Mucosa of descending colon (tissue), 3 donors: ENCODE measurements at regions not wholly inside any gene's neighbourhood (a gene's known extent, or its start where the extent isn't known, plus 50 kb on each side); places are given as distances from the start of the nearest gene placed in this dataset.

ENCODE experiments used
- ATAC-seq: fragments of 200-7000 bp; cut with Tn5 transposase; one replicate; pipeline ENCODE4 v1.9.1; 2020; ENCODE audit warnings: mild to moderate bottlenecking, moderate library complexity
- DNase-seq, 3 donors: peaks; one replicate each; pipeline ENCODE4 v3.0.0-alpha.2; 2020
- H3K36me3 ChIP-seq: fragments of 200-600 bp; one replicate; pipeline ENCODE4 v1.8.0; 2021; ENCODE audit warnings: low read depth, mild to moderate bottlenecking
- H3K4me1 ChIP-seq: fragments of 200-600 bp; one replicate; pipeline ENCODE4 v1.8.0; 2021; ENCODE audit warnings: low read depth, mild to moderate bottlenecking
- H3K4me3 ChIP-seq: fragments of 200-600 bp; one replicate; pipeline ENCODE4 v1.8.0; 2021; ENCODE audit warnings: mild to moderate bottlenecking
- H3K9me3 ChIP-seq: fragments of 200-600 bp; one replicate; pipeline ENCODE4 v1.8.0; 2021; ENCODE audit warnings: mild to moderate bottlenecking
- intact Hi-C, 2 donors: fragments of 100-400 bp; cut with DNase I in 1 of 2; cut with micrococcal nuclease in 1 of 2; formaldehyde crosslinking; loops; one replicate each; pipeline versions ENCODE4 v1.11.0 to v1.11.1; 2022; cut with DNase I, micrococcal nuclease
- TF ChIP-seq, protein P1 (sequence below): fragments of 200-600 bp; IDR thresholded peaks from one replicate; pipeline ENCODE4 v1.8.0; 2022; ENCODE audit warnings: antibody characterized with exemption, mild to moderate bottlenecking
- donor health status: DM: no; HTN: no; CAD: no; lungs with moderate emphysema.
- donor health status: DM: no; HTN: no; CAD: no.
- donor health status: DM: no; HTN: yes; CAD: no.

DNA sequence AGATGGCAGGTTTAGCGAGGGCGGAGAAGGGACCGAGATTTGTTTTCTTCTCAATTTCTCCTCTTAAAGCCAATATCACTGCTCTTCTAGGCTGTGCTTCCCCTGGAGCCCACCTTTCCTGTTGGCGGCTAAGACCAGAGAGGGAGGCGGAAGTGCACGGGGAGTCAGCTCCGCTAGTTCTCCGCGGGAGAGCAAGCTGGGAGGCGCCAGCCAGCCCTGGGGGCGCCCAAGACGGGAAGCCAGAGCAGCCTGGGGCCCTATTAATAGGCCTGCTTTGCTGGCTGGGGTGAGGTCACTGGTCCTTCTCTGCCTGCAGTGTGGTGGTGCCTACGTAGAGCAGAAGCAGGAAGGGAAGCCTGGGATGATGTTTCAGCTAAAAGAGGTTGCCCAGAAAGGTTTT lies 61.6 kb downstream of the LSM5 start:
- DNase-seq (no peak), ATAC-seq (no peak)
- Histone ChIP-seq H3K36me3 (no peaks in the 10 kb centered on the region), H3K4me1 (no peaks in the 10 kb centered on the region), H3K4me3 (no peak overlapping the region), H3K9me3 (no peaks in the 10 kb centered on the region)
- TF ChIP-seq, protein P1, sequence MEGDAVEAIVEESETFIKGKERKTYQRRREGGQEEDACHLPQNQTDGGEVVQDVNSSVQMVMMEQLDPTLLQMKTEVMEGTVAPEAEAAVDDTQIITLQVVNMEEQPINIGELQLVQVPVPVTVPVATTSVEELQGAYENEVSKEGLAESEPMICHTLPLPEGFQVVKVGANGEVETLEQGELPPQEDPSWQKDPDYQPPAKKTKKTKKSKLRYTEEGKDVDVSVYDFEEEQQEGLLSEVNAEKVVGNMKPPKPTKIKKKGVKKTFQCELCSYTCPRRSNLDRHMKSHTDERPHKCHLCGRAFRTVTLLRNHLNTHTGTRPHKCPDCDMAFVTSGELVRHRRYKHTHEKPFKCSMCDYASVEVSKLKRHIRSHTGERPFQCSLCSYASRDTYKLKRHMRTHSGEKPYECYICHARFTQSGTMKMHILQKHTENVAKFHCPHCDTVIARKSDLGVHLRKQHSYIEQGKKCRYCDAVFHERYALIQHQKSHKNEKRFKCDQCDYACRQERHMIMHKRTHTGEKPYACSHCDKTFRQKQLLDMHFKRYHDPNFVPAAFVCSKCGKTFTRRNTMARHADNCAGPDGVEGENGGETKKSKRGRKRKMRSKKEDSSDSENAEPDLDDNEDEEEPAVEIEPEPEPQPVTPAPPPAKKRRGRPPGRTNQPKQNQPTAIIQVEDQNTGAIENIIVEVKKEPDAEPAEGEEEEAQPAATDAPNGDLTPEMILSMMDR, result no peak
- intact Hi-C loops, result no loop called here

DNA sequence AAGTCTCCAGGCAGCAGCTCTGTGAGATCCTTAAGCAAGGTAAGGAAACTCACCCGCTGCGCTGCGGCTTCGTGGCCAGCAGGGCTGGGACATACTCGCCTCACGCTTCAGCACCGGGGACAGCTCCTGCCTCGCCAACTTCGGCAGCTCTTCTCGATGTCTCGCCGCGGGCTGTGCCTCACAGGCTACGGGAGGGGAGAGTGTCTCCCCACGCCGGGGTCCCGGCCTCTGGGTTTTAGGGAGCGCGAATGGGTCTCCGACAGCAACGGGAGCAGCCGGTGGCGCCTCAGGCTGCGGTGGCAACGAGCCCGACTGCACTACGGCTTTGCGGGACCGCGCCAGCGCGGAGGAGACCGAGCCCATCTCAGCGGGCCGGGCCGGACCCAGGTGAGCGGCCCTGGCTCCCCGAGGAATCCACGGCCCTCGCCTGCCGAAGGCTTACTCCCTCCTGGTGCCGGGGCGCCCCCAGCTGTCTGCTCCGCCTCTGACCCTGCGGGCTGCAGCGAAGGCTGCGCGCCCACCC lies 62.4 kb downstream of the LSM5 start:
- TF ChIP-seq, protein P1, result no peak
- Histone ChIP-seq H3K4me3 (no peak overlapping the region), H3K4me1 (no peaks in the 10 kb centered on the region), H3K36me3 (no peaks in the 10 kb centered on the region), H3K9me3 (no peaks in the 10 kb centered on the region)
- peak; percentile 64 for ATAC-seq
- intact Hi-C loops, result no loop called here
- peak; percentile 54 to 82 (median 75) for DNase-seq

DNA sequence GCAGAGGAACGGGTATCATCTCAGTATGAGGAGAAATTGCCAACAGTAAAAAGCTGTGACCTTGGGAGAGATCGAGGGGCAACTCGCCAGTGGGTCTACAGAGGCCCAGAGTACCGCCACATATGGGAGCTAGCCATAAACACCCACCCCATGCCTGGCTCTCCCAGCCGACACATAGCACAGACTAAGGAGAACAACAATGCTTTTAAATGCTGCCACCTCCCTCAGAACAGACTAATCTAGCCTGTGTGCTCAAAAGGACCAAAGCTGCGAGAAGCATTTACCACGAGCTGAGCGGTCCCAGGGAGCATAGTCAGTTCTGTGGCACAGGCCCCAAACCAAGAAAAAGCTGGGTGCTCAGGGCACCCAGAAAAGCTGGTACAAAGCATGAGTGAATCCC lies 73.3 kb downstream of the LSM5 start:
- ATAC-seq (no peak), DNase-seq (no peak)
- intact Hi-C loops, result no loop called here
- Histone ChIP-seq H3K4me3 (no peak overlapping the region), H3K36me3 (no peaks in the 10 kb centered on the region), H3K9me3 (no peaks in the 10 kb centered on the region), H3K4me1 (no peaks in the 10 kb centered on the region)
- TF ChIP-seq, protein P1, result no peak

DNA sequence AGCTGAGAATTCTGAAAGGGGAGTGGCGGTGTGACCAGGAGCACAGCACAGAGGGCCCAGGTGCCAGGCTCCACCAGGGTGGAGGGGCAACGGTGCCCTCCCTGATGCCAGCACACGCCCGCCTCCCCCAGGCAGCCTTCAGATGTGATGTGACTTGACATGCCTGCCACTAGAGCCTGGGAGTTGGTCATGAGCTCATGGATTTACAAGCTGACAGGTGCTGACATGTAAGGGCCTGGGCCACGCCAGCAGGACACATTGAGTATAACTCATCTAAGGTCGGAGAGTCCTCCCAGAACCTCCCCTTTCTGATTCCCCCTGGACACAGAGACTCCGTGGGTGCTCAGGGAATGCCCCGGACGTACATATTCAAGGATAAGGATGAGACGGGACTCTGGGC lies 74.2 kb downstream of the LSM5 start:
- no peaks in the 10 kb centered on the region for H3K9me3 ChIP-seq
- TF ChIP-seq, protein P1, result no peak
- intact Hi-C loops, result no loop called here
- H3K36me3 ChIP-seq, result no peaks in the 10 kb centered on the region
- no peaks in the 10 kb centered on the region for H3K4me1 ChIP-seq
- ATAC-seq (no peak), DNase-seq (no peak)
- H3K4me3 ChIP-seq, result no peak overlapping the region

DNA sequence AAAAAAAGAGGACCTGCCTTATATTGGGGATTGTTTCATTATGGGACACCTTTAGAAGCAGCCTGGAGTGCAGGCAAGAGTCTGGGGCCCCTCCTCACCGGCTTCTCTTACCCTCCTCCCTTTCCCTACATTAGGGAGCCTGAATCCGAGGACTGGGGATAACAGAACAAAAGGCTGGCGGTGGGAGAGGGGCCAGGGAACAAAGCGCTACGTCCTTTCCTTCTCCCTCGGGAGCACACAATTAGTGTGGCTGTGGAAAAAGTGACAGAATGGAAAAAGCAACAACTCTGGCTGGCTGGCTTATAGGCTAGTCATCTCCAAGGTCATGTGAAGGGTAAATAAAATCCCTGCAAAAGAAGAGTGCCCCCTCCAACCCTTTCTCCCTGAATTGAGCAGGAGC lies 74.7 kb downstream of the LSM5 start:
- Histone ChIP-seq H3K36me3 (no peaks in the 10 kb centered on the region), H3K9me3 (no peaks in the 10 kb centered on the region), H3K4me1 (no peaks in the 10 kb centered on the region), H3K4me3 (no peak overlapping the region)
- intact Hi-C loops, result no loop called here
- DNase-seq (no peak), ATAC-seq (no peak)
- TF ChIP-seq, protein P1, result no peak

DNA sequence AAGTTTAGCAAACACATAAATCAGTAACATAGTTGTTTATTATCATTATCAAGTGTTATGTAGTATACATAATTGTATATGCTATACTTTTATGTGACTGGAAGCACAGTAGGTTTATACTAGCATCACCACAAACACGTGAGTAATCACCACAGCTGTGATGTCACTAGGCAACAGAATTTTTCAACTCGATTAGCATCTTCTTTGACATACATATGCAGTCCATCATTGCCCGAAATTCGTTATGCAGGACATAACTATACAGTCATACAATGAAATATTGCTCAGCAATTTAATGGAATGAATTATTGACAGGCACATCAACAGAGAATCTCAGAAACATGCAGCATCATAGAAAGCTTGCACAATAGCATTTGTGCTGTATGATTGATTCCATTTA lies 77.7 kb downstream of the LSM5 start:
- no peak for ATAC-seq

More for the DNA sequence above, 77.7 kb downstream of the LSM5 start:
- no peak for DNase-seq
- Histone ChIP-seq H3K4me1 (no peaks in the 10 kb centered on the region), H3K36me3 (no peaks in the 10 kb centered on the region), H3K4me3 (no peak overlapping the region), H3K9me3 (no peaks in the 10 kb centered on the region)
- TF ChIP-seq, protein P1, result no peak
- intact Hi-C loops, result no loop called here
